NT2/D1 (cell line): ENCODE measurements at regions not wholly inside any gene's neighbourhood (a gene's known extent, or its start where the extent isn't known, plus 50 kb on each side); places are given as distances from the start of the nearest gene placed in this dataset.

Experiments used
- SUZ12 ChIP-seq: IDR thresholded peaks from 2 replicates; pipeline ENCODE4 v1.6.1; 2011; ENCODE audit not compliant: insufficient read length, insufficient read depth; ENCODE audit errors: extremely low read depth
- YY1 ChIP-seq: IDR thresholded peaks from 2 replicates; pipeline ENCODE4 v1.6.1; 2011; ENCODE audit not compliant: insufficient read length, insufficient read depth
- ZNF274 ChIP-seq: IDR thresholded peaks from 2 replicates; pipeline ENCODE4 v1.6.1; 2011; ENCODE audit warnings: mild to moderate bottlenecking, low read depth, low read length

- TF ChIP-seq SUZ12 (no peak), ZNF274 (no peak), YY1 (no peak)
Observed at GRCh38 chr3:168815946-168816345, 720.2 kb upstream of the GOLIM4 start.
